IMR-90 (cell line): ENCODE measurements at regions not wholly inside any gene's neighbourhood (a gene's known extent, or its start where the extent isn't known, plus 50 kb on each side); places are given as distances from the start of the nearest gene placed in this dataset.

Experiments used
- CTCF ChIP-seq: conservative IDR thresholded peaks from 2 replicates; pipeline ENCODE4 v1.5.1; 2012; ENCODE audit warnings: mild to moderate bottlenecking, low read depth, low read length, improper control_type of control experiment
- MAFK ChIP-seq: IDR thresholded peaks from 2 replicates; pipeline ENCODE4 v1.6.1; 2012; ENCODE audit warnings: low read depth, low read length, improper control_type of control experiment
- MAZ ChIP-seq: IDR thresholded peaks from 2 replicates; pipeline ENCODE4 v1.6.1; 2012; ENCODE audit warnings: low read depth, mild to moderate bottlenecking, low read length, improper control_type of control experiment, moderate library complexity, borderline replicate concordance
- POLR2A ChIP-seq: IDR thresholded peaks from 2 replicates; pipeline ENCODE4 v1.6.1; 2012; ENCODE audit warnings: mild to moderate bottlenecking, low read depth, low read length
- RFX5 ChIP-seq: IDR thresholded peaks from 2 replicates; pipeline ENCODE4 v1.8.0; 2012; ENCODE audit warnings: low read depth, mild to moderate bottlenecking, low read length, moderate library complexity
- SMC3 ChIP-seq: fragments of 150-350 bp; IDR thresholded peaks from 2 replicates; pipeline ENCODE4 v1.6.1; 2016; ENCODE audit warnings: low read depth, mild to moderate bottlenecking, antibody characterized with exemption, low read length, moderate library complexity

DNA sequence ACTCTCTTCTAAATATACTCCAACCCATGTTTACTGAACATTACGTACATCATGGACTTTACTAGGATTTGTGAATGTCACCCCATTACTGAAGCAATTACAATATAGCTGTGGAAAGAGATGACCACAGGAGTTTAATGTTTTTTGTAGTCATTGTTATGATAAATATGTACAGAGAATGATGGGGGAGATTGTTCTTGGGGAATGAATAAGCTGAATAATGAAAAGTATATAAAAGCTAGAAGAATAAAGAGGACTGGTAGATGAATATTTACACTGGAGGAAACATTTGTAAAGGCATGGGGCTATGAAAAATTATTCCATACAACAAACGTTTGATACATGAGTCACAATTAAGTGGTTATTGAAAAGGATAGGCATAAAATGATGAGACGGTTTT, 340.9 kb downstream of the SEMA3D start:
- TF ChIP-seq MAZ (no peak), CTCF (no peak), RFX5 (no peak), SMC3 (no peak), POLR2A (no peak), MAFK (no peak)
